Neural cell (in vitro differentiated cells): ENCODE measurements at regions not wholly inside any gene's neighbourhood (a gene's known extent, or its start where the extent isn't known, plus 50 kb on each side); places are given as distances from the start of the nearest gene placed in this dataset.

Experiments used
- MXI1 ChIP-seq: fragments of 450-650 bp; conservative IDR thresholded peaks from 2 replicates; pipeline ENCODE4 v1.6.1; 2014; ENCODE audit warnings: antibody characterized with exemption, mild to moderate bottlenecking; ENCODE audit not compliant: poor library complexity, severe bottlenecking
- POLR2AphosphoS5 ChIP-seq: IDR thresholded peaks from 2 replicates; pipeline ENCODE4 v1.6.1; 2012

- TF ChIP-seq MXI1 (no peak), POLR2AphosphoS5 (no peak)
Measured at GRCh38 chr9:7579351-7579750, 220.2 kb downstream of the DMAC1 start.
